ENCODE measurements at regions not wholly inside any gene's neighbourhood (a gene's known extent, or its start where the extent isn't known, plus 50 kb on each side); places are given as distances from the start of the nearest gene placed in this dataset.
A peak's percentile ranks its signal among the peaks of the same experiment; 100 is the strongest.
"Not testable (repeated sequence)": the region's sequence is repeated elsewhere in the genome, so short reads cannot be mapped to it uniquely, and the experiment has no call there.

- H3K4me1 ChIP-seq (ENCODE audit: control insufficient read depth, insufficient read depth, low read length, poor library complexity, severe bottlenecking); H3K27me3 ChIP-seq (ENCODE audit: control insufficient read depth, insufficient read depth, low read length); DNase-seq; H3K27me3 Mint-ChIP-seq; H3K9me3 ChIP-seq (ENCODE audit: control insufficient read depth in 2 of 2, low read length in 2 of 2); H3K27ac ChIP-seq (ENCODE audit: insufficient read depth, low read length, poor library complexity, severe bottlenecking); H3K4me1 Mint-ChIP-seq; H3K36me3 ChIP-seq (ENCODE audit: control insufficient read depth, insufficient read depth, low read length); ATAC-seq (ENCODE audit: low read depth in 2 of 2); H3K27ac Mint-ChIP-seq; H3K4me3 ChIP-seq (ENCODE audit: low read depth, low read length); H3K4me3 Mint-ChIP-seq: not testable (repeated sequence)
- Mint-ChIP-seq H3K9me3 (peaks cover 4 to 27% (median 20%) of the 10 kb centered on the region in 7 donors), H3K36me3 (peaks cover 15% of the 10 kb centered on the region)
Measured at GRCh38 chr15:19902388-19902787, 639.2 kb downstream of the GOLGA6L6 start.

GRCh38 chr15:19901414-19901813, 640.2 kb downstream of the GOLGA6L6 start:
- not testable (repeated sequence) for H3K27me3 Mint-ChIP-seq; H3K27me3 ChIP-seq (ENCODE audit: control insufficient read depth, insufficient read depth, low read length); H3K36me3 ChIP-seq (ENCODE audit: control insufficient read depth, insufficient read depth, low read length); H3K4me1 Mint-ChIP-seq; H3K9me3 ChIP-seq (ENCODE audit: control insufficient read depth in 2 of 2, low read length in 2 of 2); H3K27ac ChIP-seq (ENCODE audit: insufficient read depth, low read length, poor library complexity, severe bottlenecking); H3K4me3 ChIP-seq (ENCODE audit: low read depth, low read length); H3K4me3 Mint-ChIP-seq; DNase-seq; H3K27ac Mint-ChIP-seq; H3K4me1 ChIP-seq (ENCODE audit: control insufficient read depth, insufficient read depth, low read length, poor library complexity, severe bottlenecking); ATAC-seq (ENCODE audit: low read depth in 2 of 2)
- Mint-ChIP-seq H3K36me3 (peaks cover 15% of the 10 kb centered on the region), H3K9me3 (peaks cover 4 to 30% (median 17%) of the 10 kb centered on the region in 7 donors)

- DNase-seq: no peak
- no peak overlapping the region for H3K4me3 Mint-ChIP-seq
- no peak overlapping the region for H3K27ac Mint-ChIP-seq
- no peaks in the 10 kb centered on the region for H3K27me3 Mint-ChIP-seq
- Histone ChIP-seq H3K36me3 (ENCODE audit: control insufficient read depth, insufficient read depth, low read length) (no peaks in the 10 kb centered on the region), H3K4me1 (ENCODE audit: control insufficient read depth, insufficient read depth, low read length, poor library complexity, severe bottlenecking) (no peaks in the 10 kb centered on the region), H3K27ac (ENCODE audit: insufficient read depth, low read length, poor library complexity, severe bottlenecking) (no peak overlapping the region), H3K9me3 (ENCODE audit: control insufficient read depth in 2 of 2, low read length in 2 of 2) (peaks cover 3 to 9% of the 10 kb centered on the region in 2 experiments), H3K27me3 (ENCODE audit: control insufficient read depth, insufficient read depth, low read length) (no peaks in the 10 kb centered on the region), H3K4me3 (ENCODE audit: low read depth, low read length) (no peak overlapping the region)
- H3K9me3 Mint-ChIP-seq: peaks cover 4 to 32% (median 17%) of the 10 kb centered on the region in 7 donors
- ATAC-seq (ENCODE audit: low read depth in 2 of 2): no peak
- H3K4me1 Mint-ChIP-seq: peaks cover 0 to 8% (median under 1%) of the 10 kb centered on the region in 4 donors
- H3K36me3 Mint-ChIP-seq: peaks cover 15% of the 10 kb centered on the region
Measured at GRCh38 chr15:19899021-19899824, 642.4 kb downstream of the GOLGA6L6 start.

- H3K27me3 Mint-ChIP-seq; DNase-seq; H3K4me1 ChIP-seq (ENCODE audit: control insufficient read depth, insufficient read depth, low read length, poor library complexity, severe bottlenecking); H3K27ac ChIP-seq (ENCODE audit: insufficient read depth, low read length, poor library complexity, severe bottlenecking); H3K36me3 ChIP-seq (ENCODE audit: control insufficient read depth, insufficient read depth, low read length); H3K36me3 Mint-ChIP-seq; H3K4me1 Mint-ChIP-seq; H3K4me3 Mint-ChIP-seq; ATAC-seq (ENCODE audit: low read depth in 2 of 2); H3K9me3 ChIP-seq (ENCODE audit: control insufficient read depth in 2 of 2, low read length in 2 of 2); H3K4me3 ChIP-seq (ENCODE audit: low read depth, low read length); H3K27me3 ChIP-seq (ENCODE audit: control insufficient read depth, insufficient read depth, low read length); H3K27ac Mint-ChIP-seq: not testable (repeated sequence)
- H3K9me3 Mint-ChIP-seq: peaks cover 0 to 25% (median 7%) of the 10 kb centered on the region in 7 donors
Measured at GRCh38 chr15:19888811-19889210, 652.8 kb downstream of the GOLGA6L6 start.

- ATAC-seq (ENCODE audit: low read depth in 2 of 2); H3K36me3 ChIP-seq (ENCODE audit: control insufficient read depth, insufficient read depth, low read length); H3K9me3 ChIP-seq (ENCODE audit: control insufficient read depth in 2 of 2, low read length in 2 of 2); H3K4me1 Mint-ChIP-seq; H3K27ac Mint-ChIP-seq; DNase-seq; H3K4me3 ChIP-seq (ENCODE audit: low read depth, low read length); H3K27me3 Mint-ChIP-seq; H3K36me3 Mint-ChIP-seq; H3K4me1 ChIP-seq (ENCODE audit: control insufficient read depth, insufficient read depth, low read length, poor library complexity, severe bottlenecking); H3K27ac ChIP-seq (ENCODE audit: insufficient read depth, low read length, poor library complexity, severe bottlenecking); H3K27me3 ChIP-seq (ENCODE audit: control insufficient read depth, insufficient read depth, low read length): not testable (repeated sequence)
- Mint-ChIP-seq H3K9me3 (peaks cover 0 to 10% (median 3%) of the 10 kb centered on the region in 7 donors), H3K4me3 (peak overlapping the region in 1 of 4 donors; percentile 69)
Measured at GRCh38 chr15:19844061-19844460, 697.5 kb downstream of the GOLGA6L6 start.
